Right kidney (tissue), 1 donor: ENCODE measurements at regions not wholly inside any gene's neighbourhood (a gene's known extent, or its start where the extent isn't known, plus 50 kb on each side); places are given as distances from the start of the nearest gene placed in this dataset.

Source experiments
- DNase-seq: peaks from one replicate; pipeline ENCODE4 v3.0.0-alpha.2; 2016

GRCh38 chr3:18079062-18079461 lies 336.6 kb upstream of the TBC1D5 start:
- no peak for DNase-seq

GRCh38 chr3:18077128-18077840 lies 334.9 kb upstream of the TBC1D5 start:
- no peak for DNase-seq

- no peak for DNase-seq
Observed at GRCh38 chr3:18076301-18076700, 333.9 kb upstream of the TBC1D5 start.

DNA sequence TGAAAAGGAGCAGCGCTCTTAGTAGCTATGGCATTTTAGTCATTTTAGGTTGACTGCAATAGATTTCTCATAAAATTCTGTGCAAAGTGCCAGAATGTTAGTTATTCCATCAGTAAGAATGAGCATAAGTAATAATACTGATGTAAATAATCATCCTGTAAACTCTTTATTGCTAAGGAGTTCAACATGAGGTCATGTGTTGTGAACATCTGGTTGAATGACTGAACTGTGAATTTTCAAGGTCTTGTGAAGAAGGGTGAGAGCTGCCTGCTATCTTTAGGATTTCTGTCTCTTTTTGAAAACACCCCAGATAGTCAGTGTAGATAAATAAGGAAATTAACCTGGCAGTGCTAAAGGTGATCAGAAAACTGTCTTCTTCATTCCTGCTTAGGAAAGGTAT lies 333.4 kb upstream of the TBC1D5 start:
- no peak for DNase-seq

GRCh38 chr3:18071833-18072232 lies 329.4 kb upstream of the TBC1D5 start:
- DNase-seq = no peak

GRCh38 chr3:18070944-18071343 lies 328.5 kb upstream of the TBC1D5 start:
- DNase-seq = no peak

- no peak for DNase-seq
Observed at GRCh38 chr3:18070231-18070630, 327.8 kb upstream of the TBC1D5 start.

- no peak for DNase-seq
Observed at GRCh38 chr3:18069568-18069967, 327.1 kb upstream of the TBC1D5 start.

DNA sequence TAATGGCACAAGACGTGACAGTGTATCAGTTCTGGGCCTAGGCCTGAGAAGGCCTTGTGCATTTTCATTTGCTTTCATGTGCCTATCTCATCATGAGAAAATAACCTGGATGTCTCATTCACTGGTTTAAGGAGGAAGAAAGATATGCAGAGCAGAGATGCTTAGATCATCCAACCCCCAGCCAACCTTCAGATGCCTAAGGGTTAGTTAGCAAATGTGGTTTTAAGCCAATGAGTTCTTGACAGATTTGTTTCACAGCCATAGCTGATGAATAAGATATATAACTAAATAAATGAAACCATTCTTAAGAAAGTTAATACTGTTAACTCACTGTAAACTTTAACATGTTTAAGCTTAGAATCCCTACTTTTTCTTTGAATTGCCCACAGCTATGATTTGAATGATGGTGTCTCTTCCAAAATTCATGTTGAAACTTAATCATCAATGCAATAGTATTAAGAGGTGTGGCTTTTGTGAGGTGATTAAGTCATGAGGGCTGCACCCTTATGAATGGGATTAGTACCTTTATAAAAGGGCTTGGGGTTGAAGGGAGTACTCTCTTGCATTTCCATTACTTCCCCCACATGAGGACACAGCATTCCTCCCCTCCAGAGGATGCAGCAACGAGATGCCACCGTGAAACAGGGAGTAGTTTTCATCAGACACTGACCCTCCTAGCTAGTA lies 324.6 kb upstream of the TBC1D5 start:
- no peak for DNase-seq

GRCh38 chr3:18064586-18064985 lies 322.2 kb upstream of the TBC1D5 start:
- DNase-seq = no peak

DNA sequence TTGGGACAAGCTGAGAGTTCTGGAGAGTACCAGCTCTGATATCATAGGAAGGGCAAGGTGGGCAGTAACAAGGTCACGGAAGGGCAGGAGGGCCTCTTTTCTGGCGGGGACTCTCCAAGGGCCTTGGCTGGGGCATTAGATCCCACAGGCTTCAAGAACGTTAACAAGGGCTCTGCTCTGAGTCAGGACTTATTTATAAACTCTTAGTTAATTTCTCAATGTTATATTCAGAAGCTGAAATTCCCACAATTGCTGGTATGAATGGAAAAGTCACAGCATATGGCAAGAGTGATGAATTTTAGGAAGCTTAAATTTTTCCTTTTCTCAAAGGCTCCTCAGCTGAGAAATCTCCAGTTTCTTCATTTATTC lies 320.2 kb upstream of the TBC1D5 start:
- no peak for DNase-seq

- no peak for DNase-seq
Observed at GRCh38 chr3:18061737-18062656, 319.6 kb upstream of the TBC1D5 start.

DNA sequence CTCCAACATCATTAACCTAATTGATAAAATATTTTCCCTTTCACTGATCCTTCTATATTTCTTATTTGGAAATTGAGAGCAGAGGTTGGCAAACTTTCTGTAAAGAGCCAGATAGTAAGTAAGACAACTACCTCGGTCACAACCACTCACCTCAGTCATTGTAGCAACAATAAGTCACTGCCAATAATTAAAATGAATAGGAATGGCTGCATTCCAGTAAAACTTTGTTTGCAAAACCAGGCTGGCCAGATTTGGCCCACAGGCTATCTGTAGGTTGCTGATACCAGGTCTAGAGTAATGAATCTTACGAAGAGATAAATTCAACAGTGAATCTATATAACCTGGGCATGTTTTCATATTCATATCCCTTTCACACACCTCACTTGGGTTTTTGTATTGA lies 316.2 kb upstream of the TBC1D5 start:
- no peak for DNase-seq

GRCh38 chr3:18057471-18058091 lies 315.1 kb upstream of the TBC1D5 start:
- no peak for DNase-seq

DNA sequence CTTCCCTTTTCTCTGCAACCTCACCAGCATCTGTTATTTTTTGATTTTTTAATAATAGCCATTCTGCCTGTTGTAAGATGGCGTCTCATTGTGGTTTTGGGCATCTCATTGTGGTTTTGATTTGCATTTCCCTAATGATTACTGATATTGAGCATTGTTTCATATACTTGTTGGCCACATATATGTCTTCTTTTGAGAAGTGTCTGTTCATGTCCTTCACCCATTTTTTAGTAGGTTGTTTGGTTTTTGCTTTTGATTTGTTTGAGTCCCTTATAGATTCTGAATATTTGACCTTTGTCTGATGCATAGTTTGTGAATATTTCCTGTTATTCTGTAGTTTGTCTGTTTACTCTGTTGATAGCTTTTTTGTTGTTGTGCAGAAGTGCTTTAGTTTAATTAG lies 312.2 kb upstream of the TBC1D5 start:
- no peak for DNase-seq

DNA sequence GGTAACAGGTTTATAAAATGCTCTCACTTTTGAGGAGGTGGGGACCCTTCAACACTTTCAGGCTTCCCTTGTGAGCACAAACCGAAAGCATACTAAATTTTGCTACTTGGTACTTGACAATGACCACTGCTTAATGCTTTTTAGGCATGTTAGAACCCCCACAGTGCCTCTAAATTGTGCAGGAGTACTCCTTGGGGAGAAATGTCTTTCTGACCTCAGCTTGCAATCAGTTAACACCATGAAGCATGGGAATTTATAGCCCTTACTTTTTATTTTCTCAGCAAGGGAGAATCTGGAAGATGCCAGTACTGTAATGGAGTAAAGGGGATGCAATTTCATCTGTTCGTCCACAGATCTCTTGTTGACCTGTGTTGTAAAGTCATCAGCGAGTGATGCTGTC lies 308.9 kb upstream of the TBC1D5 start:
- DNase-seq = no peak

DNA sequence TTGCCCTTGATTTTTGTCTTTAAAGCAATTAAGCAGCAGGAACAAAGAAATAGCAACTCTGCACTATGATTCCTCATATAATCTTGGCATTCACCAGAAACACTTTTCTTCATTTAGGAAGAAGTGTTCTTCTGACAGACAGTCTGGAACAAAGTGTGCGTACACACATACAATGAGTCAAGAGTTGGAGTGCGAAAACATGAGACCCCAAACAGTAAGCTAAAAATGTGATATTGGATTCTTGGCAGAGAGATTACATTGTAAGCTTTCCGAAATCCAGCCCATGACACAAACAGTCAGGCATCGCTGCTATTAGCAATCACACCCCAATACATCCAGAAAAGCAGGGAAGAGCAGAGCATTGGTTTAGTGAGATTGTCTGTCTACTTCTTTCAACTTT lies 306.7 kb upstream of the TBC1D5 start:
- DNase-seq = no peak

DNA sequence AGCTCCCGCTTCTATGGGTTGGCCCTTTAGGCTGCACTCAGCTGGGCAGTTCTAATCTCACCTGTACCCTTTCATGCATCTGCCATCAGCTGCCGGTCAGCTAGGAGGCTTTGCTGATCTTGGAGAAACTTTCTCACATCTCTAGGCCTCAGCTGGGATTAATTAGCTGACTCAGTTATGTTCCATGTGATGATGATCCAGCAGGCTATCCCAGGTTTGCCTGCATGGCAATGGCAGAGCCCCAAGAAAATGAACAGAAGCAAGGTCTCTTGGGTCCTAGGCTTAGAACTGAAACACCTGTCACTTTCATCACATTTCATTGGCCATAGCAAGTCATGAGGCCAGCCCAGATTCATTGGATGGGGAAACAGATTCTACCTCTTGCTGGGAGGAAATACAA lies 304.6 kb upstream of the TBC1D5 start:
- no peak for DNase-seq

- DNase-seq = no peak
Observed at GRCh38 chr3:18046131-18046915, 303.9 kb upstream of the TBC1D5 start.

GRCh38 chr3:18044971-18045880 lies 302.8 kb upstream of the TBC1D5 start:
- DNase-seq = no peak

DNA sequence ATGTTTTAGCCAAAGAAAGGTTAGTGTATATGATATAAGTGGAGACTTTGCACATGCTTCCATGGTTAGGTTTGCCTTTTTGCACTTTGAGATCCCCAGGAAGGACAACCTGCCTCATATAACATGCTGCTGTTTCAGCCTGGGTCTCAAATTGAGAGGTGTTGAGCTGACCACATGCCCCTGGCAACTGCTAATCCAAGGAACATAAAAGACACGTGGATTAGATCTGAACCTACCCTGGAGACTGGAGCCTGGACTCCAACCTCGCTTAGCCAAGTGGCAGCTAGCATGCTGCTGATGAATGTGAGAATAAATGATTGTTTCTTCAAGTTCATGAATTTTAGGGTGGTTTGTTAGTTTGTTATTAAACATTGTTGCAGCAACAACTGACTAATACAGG lies 301.8 kb upstream of the TBC1D5 start:
- DNase-seq = no peak
